GM23338 (cell line): ENCODE measurements at regions not wholly inside any gene's neighbourhood (a gene's known extent, or its start where the extent isn't known, plus 50 kb on each side); places are given as distances from the start of the nearest gene placed in this dataset.

ENCODE experiments used
- CREB1 ChIP-seq: fragments of 250-450 bp; sonication (Bioruptor Pico); IDR thresholded peaks from 2 replicates; pipeline ENCODE4 v1.5.0; 2020; ENCODE audit warnings: low read depth, mild to moderate bottlenecking, moderate library complexity
- CTCF ChIP-seq, 2 experiments: fragments of 200-600 bp in 1 of 2; sonication (generic) in 1 of 2; conservative IDR thresholded peaks; 2 replicates each; pipeline versions ENCODE4 v1.5.1 to v1.6.1; 2016 to 2017; ENCODE audit warnings: antibody characterized with exemption in 2 of 2, low read depth in 2 of 2, mild to moderate bottlenecking in 2 of 2, moderate library complexity in 1 of 2
- EZH2 ChIP-seq: fragments of 200-600 bp; sonication (generic); IDR thresholded peaks from one replicate; pipeline ENCODE4 v1.8.0; 2017; ENCODE audit warnings: antibody characterized with exemption, mild to moderate bottlenecking, low read depth; ENCODE audit not compliant: unreplicated experiment
- EZH2phosphoT487 ChIP-seq: fragments of 200-600 bp; sonication (generic); IDR thresholded peaks from one replicate; pipeline ENCODE4 v1.8.1; 2018; ENCODE audit warnings: antibody characterized with exemption; ENCODE audit not compliant: unreplicated experiment
- JUNB ChIP-seq: IDR thresholded peaks from one replicate; pipeline ENCODE4 v1.6.1; 2016; ENCODE audit warnings: antibody characterized with exemption; ENCODE audit not compliant: unreplicated experiment
- POLR2AphosphoS5 ChIP-seq: IDR thresholded peaks from 2 replicates; pipeline ENCODE4 v1.6.1; 2016; ENCODE audit warnings: antibody characterized with exemption, low read depth
- REST ChIP-seq: IDR thresholded peaks from one replicate; pipeline ENCODE4 v1.6.1; 2018; ENCODE audit warnings: antibody characterized with exemption; ENCODE audit not compliant: unreplicated experiment
- STAT1 ChIP-seq: IDR thresholded peaks from one replicate; pipeline ENCODE4 v1.6.1; 2016; ENCODE audit warnings: antibody characterized with exemption; ENCODE audit not compliant: unreplicated experiment
- ZNF114 ChIP-seq: fragments of 250-450 bp; sonication (Bioruptor Pico); IDR thresholded peaks from 2 replicates; pipeline ENCODE4 v1.5.0; 2020; ENCODE audit warnings: mild to moderate bottlenecking, moderate library complexity
- ZNF331 ChIP-seq: fragments of 250-450 bp; sonication (Bioruptor Pico); IDR thresholded peaks from 2 replicates; pipeline ENCODE4 v1.5.0; 2020; ENCODE audit warnings: low read depth, mild to moderate bottlenecking, moderate library complexity
- ZNF462 ChIP-seq: fragments of 250-450 bp; sonication (Bioruptor Pico); IDR thresholded peaks from 2 replicates; pipeline ENCODE4 v1.5.0; 2020; ENCODE audit warnings: mild to moderate bottlenecking, moderate library complexity

- TF ChIP-seq CTCF (conservative IDR thresholded peaks at IDR 0.05; ENCODE audit: low read depth in 2 of 2) (no peak), EZH2 (no peak), POLR2AphosphoS5 (no peak), ZNF114 (CRISPR knock-in tag) (no peak), CREB1 (CRISPR knock-in tag) (no peak), REST (no peak), EZH2phosphoT487 (no peak), ZNF462 (no peak), ZNF331 (no peak), JUNB (no peak), STAT1 (no peak)
Measured at GRCh38 chr17:31631766-31632165, 227.3 kb downstream of the COPRS start.
